ENCODE measurements at regions not wholly inside any gene's neighbourhood (a gene's known extent, or its start where the extent isn't known, plus 50 kb on each side); places are given as distances from the start of the nearest gene placed in this dataset.

DNA sequence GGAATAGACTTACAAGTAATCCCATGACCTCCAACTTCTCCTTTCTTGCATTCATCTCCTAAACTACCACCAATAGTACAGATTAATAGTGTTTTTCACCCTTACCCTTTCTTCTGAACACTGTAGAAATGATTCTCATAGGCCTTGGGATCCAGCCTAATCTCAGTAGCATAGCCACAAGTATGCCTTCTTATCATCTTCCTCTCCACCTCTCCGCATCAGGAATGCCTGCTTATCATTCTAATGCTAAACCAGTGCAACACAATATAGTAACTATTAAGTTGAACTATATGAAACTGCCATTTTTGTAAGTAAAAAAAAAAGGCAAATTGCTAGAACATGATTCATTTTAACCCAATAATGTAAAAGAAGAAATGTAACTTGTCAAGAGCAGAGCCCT, 79.5 kb upstream of the IL2 start:
- Histone ChIP-seq H3K4me3 (no peak overlapping the region), H3K4me1 (no peaks in the 10 kb centered on the region), H3K36me3 (no peaks in the 10 kb centered on the region), H3K9me3 (no peaks in the 10 kb centered on the region), H3K27ac (no peak overlapping the region), H3K27me3 (no peaks in the 10 kb centered on the region)
- ATAC-seq (no peak), DNase-seq (no peak)
- TF ChIP-seq, protein P1, sequence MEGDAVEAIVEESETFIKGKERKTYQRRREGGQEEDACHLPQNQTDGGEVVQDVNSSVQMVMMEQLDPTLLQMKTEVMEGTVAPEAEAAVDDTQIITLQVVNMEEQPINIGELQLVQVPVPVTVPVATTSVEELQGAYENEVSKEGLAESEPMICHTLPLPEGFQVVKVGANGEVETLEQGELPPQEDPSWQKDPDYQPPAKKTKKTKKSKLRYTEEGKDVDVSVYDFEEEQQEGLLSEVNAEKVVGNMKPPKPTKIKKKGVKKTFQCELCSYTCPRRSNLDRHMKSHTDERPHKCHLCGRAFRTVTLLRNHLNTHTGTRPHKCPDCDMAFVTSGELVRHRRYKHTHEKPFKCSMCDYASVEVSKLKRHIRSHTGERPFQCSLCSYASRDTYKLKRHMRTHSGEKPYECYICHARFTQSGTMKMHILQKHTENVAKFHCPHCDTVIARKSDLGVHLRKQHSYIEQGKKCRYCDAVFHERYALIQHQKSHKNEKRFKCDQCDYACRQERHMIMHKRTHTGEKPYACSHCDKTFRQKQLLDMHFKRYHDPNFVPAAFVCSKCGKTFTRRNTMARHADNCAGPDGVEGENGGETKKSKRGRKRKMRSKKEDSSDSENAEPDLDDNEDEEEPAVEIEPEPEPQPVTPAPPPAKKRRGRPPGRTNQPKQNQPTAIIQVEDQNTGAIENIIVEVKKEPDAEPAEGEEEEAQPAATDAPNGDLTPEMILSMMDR (IDR thresholded peaks at IDR 0.05), result no peak
- intact Hi-C loops (cut with DNase I), result no loop called here

DNA sequence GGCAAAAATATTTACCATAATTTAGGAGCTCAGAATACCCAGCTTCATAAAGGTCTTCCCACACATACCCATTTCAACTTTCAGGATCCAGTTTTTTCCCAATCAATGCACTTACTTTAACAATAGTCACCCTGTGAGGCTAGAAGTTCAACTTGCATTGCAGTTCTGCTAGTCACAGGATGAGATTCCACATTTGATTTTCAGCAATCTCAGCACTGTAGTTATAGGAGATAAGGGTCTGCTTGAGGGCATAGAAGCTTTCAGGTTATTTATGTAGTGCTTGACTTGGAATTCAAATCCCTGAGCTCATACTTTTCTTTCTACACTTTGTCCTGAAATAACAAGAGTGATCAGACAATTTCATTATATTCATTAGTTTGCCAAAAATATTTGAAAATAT, 78.3 kb upstream of the IL2 start:
- H3K4me1 ChIP-seq, result no peaks in the 10 kb centered on the region
- DNase-seq (no peak), ATAC-seq (no peak)
- H3K4me3 ChIP-seq, result no peak overlapping the region
- no peaks in the 10 kb centered on the region for H3K36me3 ChIP-seq
- intact Hi-C loops (cut with DNase I), result no loop called here
- no peak overlapping the region for H3K27ac ChIP-seq
- no peaks in the 10 kb centered on the region for H3K9me3 ChIP-seq
- TF ChIP-seq, protein P1 (IDR thresholded peaks at IDR 0.05), result no peak
- no peaks in the 10 kb centered on the region for H3K27me3 ChIP-seq

DNA sequence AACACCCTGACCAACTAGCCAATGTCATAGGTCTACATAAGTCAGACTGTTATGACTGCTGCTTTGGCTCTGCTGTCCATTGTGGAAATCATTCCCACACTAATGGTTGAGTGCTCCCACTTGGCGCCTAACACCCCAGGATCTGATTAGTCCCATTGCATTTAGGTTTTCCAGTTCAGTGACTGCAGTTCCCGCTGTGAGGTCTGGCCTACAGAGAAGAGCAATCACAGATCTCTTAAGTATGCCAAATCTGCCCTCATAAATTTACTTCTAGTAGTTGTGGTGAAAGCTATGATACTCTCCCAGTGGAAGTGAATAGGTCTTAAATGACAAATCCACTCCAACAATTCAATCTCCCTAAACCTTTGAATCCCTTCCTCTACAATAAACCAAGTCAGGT, 77.3 kb upstream of the IL2 start:
- no peaks in the 10 kb centered on the region for H3K4me1 ChIP-seq
- ATAC-seq (no peak), DNase-seq (no peak)
- no peak overlapping the region for H3K27ac ChIP-seq
- TF ChIP-seq, protein P1 (IDR thresholded peaks at IDR 0.05), result no peak
- no peaks in the 10 kb centered on the region for H3K9me3 ChIP-seq
- intact Hi-C loops (cut with DNase I), result no loop called here
- no peaks in the 10 kb centered on the region for H3K27me3 ChIP-seq
- H3K4me3 ChIP-seq, result no peak overlapping the region
- no peaks in the 10 kb centered on the region for H3K36me3 ChIP-seq

DNA sequence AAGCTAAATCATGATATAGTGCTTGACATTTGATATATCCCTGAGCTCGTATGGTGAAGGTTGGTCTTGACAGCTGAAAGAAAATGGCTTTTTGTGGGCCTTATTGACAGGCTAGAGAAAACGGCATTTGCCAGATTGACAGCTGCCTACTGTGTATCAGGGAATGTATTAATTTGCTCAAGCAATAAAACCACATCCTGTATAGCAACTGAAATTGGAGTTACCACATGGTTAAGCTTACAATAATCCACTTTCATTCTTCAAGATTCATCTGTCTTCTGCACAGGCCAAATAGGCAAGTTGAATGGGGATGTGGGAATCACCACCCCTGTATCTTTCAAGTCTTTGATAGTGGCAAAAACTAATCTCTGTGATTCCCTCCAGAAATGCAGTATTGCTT, 76.2 kb upstream of the IL2 start:
- H3K4me3 ChIP-seq, result no peak overlapping the region
- no peak for ATAC-seq
- intact Hi-C loops (cut with DNase I), result no loop called here
- H3K27me3 ChIP-seq, result no peaks in the 10 kb centered on the region
- TF ChIP-seq, protein P1 (IDR thresholded peaks at IDR 0.05), result no peak
- no peaks in the 10 kb centered on the region for H3K4me1 ChIP-seq
- no peak for DNase-seq
- H3K27ac ChIP-seq, result no peak overlapping the region
- no peaks in the 10 kb centered on the region for H3K36me3 ChIP-seq
- no peaks in the 10 kb centered on the region for H3K9me3 ChIP-seq

DNA sequence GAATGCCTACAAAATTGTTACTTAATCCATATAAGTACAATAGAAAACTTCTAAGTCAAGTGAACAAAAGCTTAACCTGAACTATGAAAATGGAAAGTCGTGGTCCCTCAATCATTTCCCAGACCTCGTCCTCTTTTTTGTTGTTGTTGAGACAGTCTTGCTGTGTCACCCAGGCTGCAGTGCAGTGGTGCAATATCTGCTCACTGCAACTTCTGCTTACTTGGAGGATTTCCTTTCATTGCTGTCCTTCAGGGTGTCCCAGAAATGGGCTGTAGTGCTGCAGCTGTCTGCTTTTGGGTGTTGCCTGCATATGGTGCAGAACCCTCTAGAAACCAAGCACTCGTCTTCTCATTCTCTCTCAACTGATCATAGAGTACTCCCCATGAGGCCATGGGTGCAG, 75.0 kb upstream of the IL2 start:
- DNase-seq (no peak), ATAC-seq (no peak)
- Histone ChIP-seq H3K36me3 (no peaks in the 10 kb centered on the region), H3K9me3 (no peaks in the 10 kb centered on the region), H3K4me1 (no peaks in the 10 kb centered on the region), H3K27me3 (no peaks in the 10 kb centered on the region), H3K27ac (no peak overlapping the region), H3K4me3 (no peak overlapping the region)
- TF ChIP-seq, protein P1 (IDR thresholded peaks at IDR 0.05), result no peak
- intact Hi-C loops (cut with DNase I), result no loop called here

DNA sequence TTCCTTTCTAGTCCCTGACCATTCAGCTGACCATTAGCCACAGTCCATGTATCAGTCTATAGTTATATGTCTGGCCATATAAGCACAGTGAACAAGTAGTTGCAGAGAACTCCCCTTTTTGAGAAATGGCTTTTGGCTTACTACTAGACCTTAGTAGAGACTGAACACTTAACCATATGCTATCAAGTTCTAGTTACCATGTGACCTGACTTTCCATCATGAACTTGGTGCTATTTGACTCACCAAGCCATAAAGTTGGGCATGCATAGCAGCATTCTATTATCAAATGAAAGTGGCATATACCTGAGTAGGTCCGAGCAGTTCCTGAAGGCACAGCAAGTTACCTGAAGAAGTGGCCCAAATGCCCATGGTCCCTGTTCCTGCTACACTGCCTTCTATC, 74.5 kb upstream of the IL2 start:
- TF ChIP-seq, protein P1 (IDR thresholded peaks at IDR 0.05), result no peak
- H3K4me3 ChIP-seq, result no peak overlapping the region

More for the DNA sequence above, 74.5 kb upstream of the IL2 start:
- intact Hi-C loops (cut with DNase I), result no loop called here
- DNase-seq, result no peak
- no peaks in the 10 kb centered on the region for H3K9me3 ChIP-seq
- no peaks in the 10 kb centered on the region for H3K4me1 ChIP-seq
- no peaks in the 10 kb centered on the region for H3K27me3 ChIP-seq
- ATAC-seq, result no peak
- no peak overlapping the region for H3K27ac ChIP-seq
- H3K36me3 ChIP-seq, result no peaks in the 10 kb centered on the region
